GM12878 (cell line): ENCODE measurements at regions not wholly inside any gene's neighbourhood (a gene's known extent, or its start where the extent isn't known, plus 50 kb on each side); places are given as distances from the start of the nearest gene placed in this dataset.

Experiments
- ATAC-seq: fragments of 200-7000 bp; cut with Tn5 transposase; 3 replicates; pipeline ENCODE4 v1.9.1; 2020; ENCODE audit warnings: mild to moderate bottlenecking, moderate library complexity
- BruUV-seq: library from RNA; stranded (reverse); fragments of 400-500 nt; replicated peaks from 2 replicates; lab custom pipeline; 2021; lab: Mats Ljungman, UMichigan
- CTCF ChIA-PET: fragments of 300-600 bp; sonication (Branson Sonifier 250); formaldehyde crosslinking; extraction: SDS; loops from one replicate; lab custom pipeline; 2021; ENCODE audit warnings: inconsistent platforms; lab: Yijun Ruan, JAX
- POLR2A ChIA-PET: fragments of 350-600 bp; formaldehyde crosslinking; extraction: SDS; loops from one replicate; lab custom pipeline; 2021; ENCODE audit warnings: inconsistent platforms; lab: Charles Lee
- RAD21 ChIA-PET: fragments of 300-600 bp; sonication (Branson Sonifier 250); formaldehyde crosslinking; loops from one replicate; lab custom pipeline; 2023; ENCODE audit warnings: antibody characterized with exemption; ENCODE audit not compliant: unreplicated experiment; lab: Charles Lee
- SMC1A ChIA-PET: fragments of 300-600 bp; sonication (Branson Sonifier 250); formaldehyde crosslinking; loops from one replicate; lab custom pipeline; 2023; ENCODE audit not compliant: unreplicated experiment, uncharacterized antibody; lab: Charles Lee
- DNase-seq: peaks from one replicate; pipeline ENCODE4 v3.0.0-alpha.2; 2011; ENCODE audit warnings: low read depth, low spot score
- FAIRE-seq: peaks from 3 replicates; lab custom pipeline; 2011; peaks lifted over from hg19 to GRCh38; lab: Jason Lieb, UNC
- H2AFZ ChIP-seq: 2 replicates; pipeline ENCODE4 v1.6.0; 2011; ENCODE audit warnings: low read depth, low read length, control low read depth; ENCODE audit not compliant: control insufficient read depth
- H3K27ac ChIP-seq: 2 replicates; pipeline ENCODE4 v1.5.1; 2011; ENCODE audit warnings: control low read depth; ENCODE audit not compliant: control insufficient read depth, insufficient read depth
- H3K27me3 ChIP-seq, 2 experiments: replicated peaks in 1 of 2; 2 replicates each; pipeline versions ENCODE4 v1.6.0 to v1.6.1; 2011; ENCODE audit warnings: low read length in 1 of 2; ENCODE audit not compliant: control insufficient read depth in 2 of 2, insufficient read depth in 2 of 2
- H3K36me3 ChIP-seq, 2 experiments: 2 replicates each; pipeline ENCODE4 v1.5.1; 2011; ENCODE audit warnings: low read length in 1 of 2; ENCODE audit not compliant: control insufficient read depth in 2 of 2, insufficient read depth in 2 of 2
- H3K4me1 ChIP-seq: 2 replicates; pipeline ENCODE4 v1.6.1; 2011; ENCODE audit warnings: mild to moderate bottlenecking, low read length, moderate library complexity, mixed read lengths; ENCODE audit not compliant: control insufficient read depth, insufficient read depth
- H3K4me2 ChIP-seq: 2 replicates; pipeline ENCODE4 v1.6.0; 2011; ENCODE audit warnings: control low read depth; ENCODE audit not compliant: control insufficient read depth, insufficient read depth
- H3K4me3 ChIP-seq: fragments of 200-600 bp; sonication (generic); 2 replicates; pipeline ENCODE4 v1.5.1; 2016
- H3K79me2 ChIP-seq: 2 replicates; pipeline ENCODE4 v1.6.0; 2011; ENCODE audit warnings: low read length; ENCODE audit not compliant: control insufficient read depth, insufficient read depth
- H3K9ac ChIP-seq: 2 replicates; pipeline ENCODE4 v1.8.0; 2011; ENCODE audit warnings: low read length, control low read depth, mixed read lengths; ENCODE audit not compliant: control insufficient read depth, insufficient read depth
- H3K9me3 ChIP-seq: replicated peaks from 3 replicates; pipeline ENCODE4 v1.5.1; 2011; ENCODE audit warnings: mild to moderate bottlenecking, low read length; ENCODE audit not compliant: control insufficient read depth, insufficient read depth
- H4K20me1 ChIP-seq: 2 replicates; pipeline ENCODE4 v1.6.0; 2011; ENCODE audit not compliant: control insufficient read depth, insufficient read depth
- ASH2L ChIP-seq: fragments of 300-600, 200-600 bp; sonication (generic); IDR thresholded peaks from 2 replicates; pipeline ENCODE4 v1.6.1; 2017; ENCODE audit warnings: low read depth, mild to moderate bottlenecking, borderline replicate concordance
- BCL11A ChIP-seq: IDR thresholded peaks from 2 replicates; pipeline ENCODE4 v1.6.1; 2011; ENCODE audit warnings: low read depth, low read length
- CEBPB ChIP-seq, 2 experiments: fragments of 150-350 bp in 1 of 2; IDR thresholded peaks; 2 replicates each; pipeline ENCODE4 v1.6.1; 2012 to 2014; ENCODE audit warnings: low read depth in 2 of 2, low read length in 2 of 2, borderline replicate concordance in 1 of 2, inconsistent platforms in 1 of 2
- CHD4 ChIP-seq: fragments of 200-600 bp; sonication (generic); IDR thresholded peaks from 2 replicates; pipeline ENCODE4 v1.6.1; 2016; ENCODE audit warnings: mild to moderate bottlenecking
- ESRRA ChIP-seq: IDR thresholded peaks from 2 replicates; pipeline ENCODE4 v1.6.1; 2012; ENCODE audit warnings: mild to moderate bottlenecking, low read length, improper control_type of control experiment
- FOS ChIP-seq: IDR thresholded peaks from 3 replicates; pipeline ENCODE4 v1.6.1; 2011; ENCODE audit warnings: borderline replicate concordance; ENCODE audit not compliant: insufficient read length; ENCODE audit errors: extremely low read depth
- FOXM1 ChIP-seq: IDR thresholded peaks from 2 replicates; pipeline ENCODE4 v1.6.1; 2012; ENCODE audit warnings: low read depth, mild to moderate bottlenecking, inconsistent platforms, low read length, moderate library complexity
- HSF1 ChIP-seq: fragments of 150-350 bp; IDR thresholded peaks from 2 replicates; pipeline ENCODE4 v1.6.1; 2014; ENCODE audit warnings: mild to moderate bottlenecking, low read depth, low read length
- IKZF1 ChIP-seq: fragments of 450-650 bp; conservative IDR thresholded peaks from 2 replicates; pipeline ENCODE4 v1.6.1; 2017; ENCODE audit warnings: antibody characterized with exemption, mild to moderate bottlenecking
- IKZF2 ChIP-seq, 2 experiments: fragments of 450-650 bp; IDR thresholded peaks; 2 replicates each; pipeline ENCODE4 v1.6.1; 2017; ENCODE audit warnings: mild to moderate bottlenecking in 2 of 2, moderate library complexity in 2 of 2
- RAD51 ChIP-seq: fragments of 450-650 bp; IDR thresholded peaks from 2 replicates; pipeline ENCODE4 v1.6.1; 2016; ENCODE audit warnings: moderate library complexity, mild to moderate bottlenecking, inconsistent platforms
- SIN3A ChIP-seq: IDR thresholded peaks from 2 replicates; pipeline ENCODE4 v1.6.1; 2012; ENCODE audit warnings: low read depth, low read length, improper control_type of control experiment
- TARDBP ChIP-seq: IDR thresholded peaks from 2 replicates; pipeline ENCODE4 v1.6.1; 2016; ENCODE audit warnings: borderline replicate concordance
- WGBS: methylation state at CpG from one replicate; pipeline ENCODE4 v1.1.6; 2016; ENCODE audit warnings: low lambda C conversion rate; ENCODE audit not compliant: insufficient replicate concordance, insufficient coverage; ENCODE audit errors: missing lambda C conversion rate; 5-methylcytosine and 5-hydroxymethylcytosine counted together
- in situ Hi-C: fragments of 300-500 bp; cut with MboI; formaldehyde crosslinking; loops from 9 replicates; pipeline ENCODE4 v1.14.3; 2018; ENCODE audit warnings: mixed read lengths
- intact Hi-C: fragments of 100-400 bp; cut with micrococcal nuclease; formaldehyde crosslinking; loops from one replicate; pipeline ENCODE4 v1.14.2; 2022; ENCODE audit not compliant: unreplicated experiment
- TF ChIP-seq, protein P1 (sequence below): fragments of 450-650 bp; IDR thresholded peaks from 2 replicates; pipeline ENCODE4 v1.6.1; 2016; ENCODE audit warnings: mild to moderate bottlenecking, moderate library complexity, borderline replicate concordance
- TF ChIP-seq, protein P2 (sequence below): fragments of 450-650 bp; conservative IDR thresholded peaks from 2 replicates; pipeline ENCODE4 v1.6.1; 2017; ENCODE audit warnings: mild to moderate bottlenecking, moderate library complexity

GRCh38 chr1:2949966-2950925 lies 71.0 kb upstream of the ACTRT2 start:
- no peak for DNase-seq
- Histone ChIP-seq H3K9me3 (peaks cover 1% of the 10 kb centered on the region; the same call in 1 of the 3 replicates), H3K79me2 (no peaks in the 10 kb centered on the region), H3K9ac (no peak overlapping the region), H3K4me1 (no peaks in the 10 kb centered on the region), H3K27me3 (no peaks in the 10 kb centered on the region), H3K4me3 (no peak overlapping the region), H4K20me1 (no peaks in the 10 kb centered on the region), H3K4me2 (no peak overlapping the region), H2AFZ (no peak overlapping the region), H3K36me3 (no peaks in the 10 kb centered on the region), H3K27ac (no peak overlapping the region)
- in situ Hi-C loops (no loop called here), intact Hi-C loops (no loop called here)
- BruUV-seq = no TSS peak
- FAIRE-seq = no peak
- SMC1A ChIA-PET = no interaction called here
- CTCF ChIA-PET = no interaction called here
- POLR2A ChIA-PET = no interaction called here
- WGBS = 14% methylated on average over 26 of the region's 29 CpGs
- no peak for ATAC-seq
- RAD21 ChIA-PET = no interaction called here
- TF ChIP-seq, protein P1, sequence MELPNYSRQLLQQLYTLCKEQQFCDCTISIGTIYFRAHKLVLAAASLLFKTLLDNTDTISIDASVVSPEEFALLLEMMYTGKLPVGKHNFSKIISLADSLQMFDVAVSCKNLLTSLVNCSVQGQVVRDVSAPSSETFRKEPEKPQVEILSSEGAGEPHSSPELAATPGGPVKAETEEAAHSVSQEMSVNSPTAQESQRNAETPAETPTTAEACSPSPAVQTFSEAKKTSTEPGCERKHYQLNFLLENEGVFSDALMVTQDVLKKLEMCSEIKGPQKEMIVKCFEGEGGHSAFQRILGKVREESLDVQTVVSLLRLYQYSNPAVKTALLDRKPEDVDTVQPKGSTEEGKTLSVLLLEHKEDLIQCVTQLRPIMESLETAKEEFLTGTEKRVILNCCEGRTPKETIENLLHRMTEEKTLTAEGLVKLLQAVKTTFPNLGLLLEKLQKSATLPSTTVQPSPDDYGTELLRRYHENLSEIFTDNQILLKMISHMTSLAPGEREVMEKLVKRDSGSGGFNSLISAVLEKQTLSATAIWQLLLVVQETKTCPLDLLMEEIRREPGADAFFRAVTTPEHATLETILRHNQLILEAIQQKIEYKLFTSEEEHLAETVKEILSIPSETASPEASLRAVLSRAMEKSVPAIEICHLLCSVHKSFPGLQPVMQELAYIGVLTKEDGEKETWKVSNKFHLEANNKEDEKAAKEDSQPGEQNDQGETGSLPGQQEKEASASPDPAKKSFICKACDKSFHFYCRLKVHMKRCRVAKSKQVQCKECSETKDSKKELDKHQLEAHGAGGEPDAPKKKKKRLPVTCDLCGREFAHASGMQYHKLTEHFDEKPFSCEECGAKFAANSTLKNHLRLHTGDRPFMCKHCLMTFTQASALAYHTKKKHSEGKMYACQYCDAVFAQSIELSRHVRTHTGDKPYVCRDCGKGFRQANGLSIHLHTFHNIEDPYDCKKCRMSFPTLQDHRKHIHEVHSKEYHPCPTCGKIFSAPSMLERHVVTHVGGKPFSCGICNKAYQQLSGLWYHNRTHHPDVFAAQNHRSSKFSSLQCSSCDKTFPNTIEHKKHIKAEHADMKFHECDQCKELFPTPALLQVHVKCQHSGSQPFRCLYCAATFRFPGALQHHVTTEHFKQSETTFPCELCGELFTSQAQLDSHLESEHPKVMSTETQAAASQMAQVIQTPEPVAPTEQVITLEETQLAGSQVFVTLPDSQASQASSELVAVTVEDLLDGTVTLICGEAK = no peak
- no peak for TF ChIP-seq IKZF1
- TF ChIP-seq BCL11A = no peak
- TF ChIP-seq ESRRA = no peak
- TF ChIP-seq SIN3A = no peak
- no peak for TF ChIP-seq FOS
- TF ChIP-seq, protein P2, sequence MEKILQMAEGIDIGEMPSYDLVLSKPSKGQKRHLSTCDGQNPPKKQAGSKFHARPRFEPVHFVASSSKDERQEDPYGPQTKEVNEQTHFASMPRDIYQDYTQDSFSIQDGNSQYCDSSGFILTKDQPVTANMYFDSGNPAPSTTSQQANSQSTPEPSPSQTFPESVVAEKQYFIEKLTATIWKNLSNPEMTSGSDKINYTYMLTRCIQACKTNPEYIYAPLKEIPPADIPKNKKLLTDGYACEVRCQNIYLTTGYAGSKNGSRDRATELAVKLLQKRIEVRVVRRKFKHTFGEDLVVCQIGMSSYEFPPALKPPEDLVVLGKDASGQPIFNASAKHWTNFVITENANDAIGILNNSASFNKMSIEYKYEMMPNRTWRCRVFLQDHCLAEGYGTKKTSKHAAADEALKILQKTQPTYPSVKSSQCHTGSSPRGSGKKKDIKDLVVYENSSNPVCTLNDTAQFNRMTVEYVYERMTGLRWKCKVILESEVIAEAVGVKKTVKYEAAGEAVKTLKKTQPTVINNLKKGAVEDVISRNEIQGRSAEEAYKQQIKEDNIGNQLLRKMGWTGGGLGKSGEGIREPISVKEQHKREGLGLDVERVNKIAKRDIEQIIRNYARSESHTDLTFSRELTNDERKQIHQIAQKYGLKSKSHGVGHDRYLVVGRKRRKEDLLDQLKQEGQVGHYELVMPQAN = no peak
- no peak for TF ChIP-seq IKZF2 (IDR thresholded peaks at IDR 0.05)
- no peak for TF ChIP-seq FOXM1
- TF ChIP-seq HSF1 = no peak
- TF ChIP-seq ASH2L = no peak
- TF ChIP-seq TARDBP = no peak
- TF ChIP-seq CHD4 = no peak
- no peak for TF ChIP-seq RAD51
- no peak for TF ChIP-seq CEBPB (IDR thresholded peaks at IDR 0.05; ENCODE audit: borderline replicate concordance in 1 of 2, low read depth in 2 of 2, low read length in 2 of 2)
